ENCODE measurements at regions not wholly inside any gene's neighbourhood (a gene's known extent, or its start where the extent isn't known, plus 50 kb on each side); places are given as distances from the start of the nearest gene placed in this dataset.

DNA sequence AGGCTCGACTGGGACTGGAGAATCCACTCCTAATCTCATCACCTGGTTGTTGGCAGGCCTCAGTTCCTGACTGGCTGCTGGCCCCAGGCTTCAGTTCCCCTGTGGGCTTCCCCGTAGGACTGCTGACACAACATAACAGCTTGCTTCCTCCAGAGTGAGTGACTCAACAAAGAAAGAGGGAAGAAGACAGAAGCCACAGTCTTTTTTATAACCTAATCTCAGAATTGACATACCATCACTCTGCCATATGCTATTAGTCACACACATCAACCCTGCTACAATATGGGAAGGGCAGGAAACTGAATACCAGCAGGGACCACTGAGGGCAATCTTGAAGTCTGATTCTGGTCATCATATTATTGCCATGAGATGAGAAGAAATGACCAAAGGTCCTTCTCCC lies 76.8 kb upstream of the SLC14A2 start:
- DNase-seq (ENCODE audit: low spot score): no peak

DNA sequence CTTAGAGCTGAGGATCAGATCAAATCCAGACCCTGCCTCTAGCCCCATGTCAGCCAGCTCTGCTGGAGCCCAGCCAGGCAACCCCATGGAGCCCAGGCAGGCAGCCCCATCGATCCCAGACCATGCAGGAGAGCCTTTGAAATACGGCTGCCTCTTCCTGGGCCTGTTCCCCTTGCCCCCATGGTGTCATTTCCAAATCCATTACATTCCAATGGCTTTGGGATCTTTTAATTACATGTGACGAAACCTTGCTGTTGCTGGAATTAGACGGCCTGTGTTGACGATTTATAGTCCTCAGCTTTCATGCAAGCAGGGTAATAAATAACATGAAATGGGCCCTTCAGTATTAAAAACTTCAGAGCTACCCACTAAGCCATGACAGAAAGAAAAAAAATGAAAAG lies 75.8 kb upstream of the SLC14A2 start:
- no peak for DNase-seq (ENCODE audit: low spot score)

DNA sequence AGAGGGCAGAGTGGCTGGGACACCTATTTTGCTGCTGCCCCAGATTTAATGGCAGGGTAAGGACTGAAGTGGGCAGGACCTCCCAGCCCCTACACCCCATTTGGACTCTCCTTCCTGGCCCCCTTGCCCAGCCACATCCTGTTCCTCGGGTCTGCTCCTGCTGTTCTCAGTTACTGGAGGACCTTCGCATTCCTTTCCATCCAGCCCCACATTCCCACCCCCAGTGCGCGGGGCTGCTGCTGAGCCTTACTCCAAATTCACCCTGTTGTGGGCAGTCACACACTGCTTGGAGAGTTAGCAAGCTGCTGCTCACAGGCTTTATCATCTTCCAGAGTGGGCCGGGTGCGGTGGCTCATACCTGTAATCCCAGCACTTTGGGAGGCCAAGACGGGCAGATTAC lies 75.2 kb upstream of the SLC14A2 start:
- DNase-seq (ENCODE audit: low spot score): no peak

GRCh38 chr18:45541421-45541820 lies 73.9 kb upstream of the SLC14A2 start:
- DNase-seq (ENCODE audit: low spot score): no peak

DNA sequence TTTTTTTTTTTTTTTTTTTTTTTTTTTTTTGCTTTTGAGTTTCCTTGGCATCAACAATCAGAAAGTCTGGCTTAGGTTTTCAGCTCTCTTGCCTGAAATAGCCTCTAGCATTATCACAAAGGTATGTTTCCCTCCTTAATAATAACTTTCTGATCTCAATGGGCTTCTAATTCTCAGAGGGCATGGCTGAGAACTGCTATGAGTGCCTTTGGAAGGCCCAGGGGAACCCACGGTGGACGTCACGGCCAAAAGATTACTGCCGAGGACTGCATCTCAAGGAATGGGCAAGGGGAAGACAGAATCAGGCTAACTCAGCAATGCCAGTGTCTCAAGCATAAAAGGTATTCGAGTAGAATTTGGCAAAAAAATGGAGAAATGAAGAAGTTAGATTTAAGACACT lies 73.2 kb upstream of the SLC14A2 start:
- DNase-seq (ENCODE audit: low spot score): no peak

DNA sequence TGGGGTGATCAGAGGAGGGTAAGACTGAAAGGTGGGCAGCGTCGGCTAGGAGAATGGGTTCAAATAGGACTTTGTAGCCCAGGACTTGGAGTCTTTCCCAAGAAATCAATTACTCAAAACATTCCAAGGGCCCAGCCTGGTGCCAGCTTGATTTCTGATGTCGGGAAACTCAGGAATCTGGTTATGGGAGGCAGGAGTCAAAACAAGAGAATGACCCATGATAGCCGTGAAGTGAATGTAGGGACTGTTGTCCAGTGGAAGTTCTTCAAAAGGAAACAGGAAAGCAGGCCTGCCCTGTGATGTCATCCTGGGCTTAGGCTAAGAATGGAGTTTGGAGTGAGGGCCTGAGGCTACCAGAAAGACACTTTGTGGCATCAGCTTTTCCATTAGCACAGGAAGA lies 67.4 kb upstream of the SLC14A2 start:
- no peak for DNase-seq (ENCODE audit: low spot score)

DNA sequence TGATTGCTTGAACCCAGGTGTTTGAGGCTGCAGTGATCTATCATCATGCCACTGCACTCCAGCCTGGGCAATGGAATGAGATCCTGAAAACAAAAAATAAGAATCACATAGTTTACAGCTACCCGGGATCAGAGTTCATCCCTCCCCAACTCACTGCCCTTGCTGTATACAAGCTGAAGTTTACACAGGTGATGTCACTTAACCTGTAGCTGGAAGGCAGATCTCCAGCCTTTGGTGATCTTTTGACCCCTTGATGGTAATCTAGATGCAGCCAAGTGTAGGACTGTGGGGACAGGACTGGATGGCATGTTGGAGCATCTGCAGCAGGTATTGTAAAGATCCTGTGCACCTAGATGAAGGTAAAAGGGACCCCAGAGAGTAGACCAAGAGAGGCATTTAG lies 66.7 kb upstream of the SLC14A2 start:
- no peak for DNase-seq (ENCODE audit: low spot score)

- no peak for DNase-seq (ENCODE audit: low spot score)
Measured at GRCh38 chr18:45549290-45549689, 66.0 kb upstream of the SLC14A2 start.

- DNase-seq (ENCODE audit: low spot score): no peak
Measured at GRCh38 chr18:45551142-45551815, 64.0 kb upstream of the SLC14A2 start.

DNA sequence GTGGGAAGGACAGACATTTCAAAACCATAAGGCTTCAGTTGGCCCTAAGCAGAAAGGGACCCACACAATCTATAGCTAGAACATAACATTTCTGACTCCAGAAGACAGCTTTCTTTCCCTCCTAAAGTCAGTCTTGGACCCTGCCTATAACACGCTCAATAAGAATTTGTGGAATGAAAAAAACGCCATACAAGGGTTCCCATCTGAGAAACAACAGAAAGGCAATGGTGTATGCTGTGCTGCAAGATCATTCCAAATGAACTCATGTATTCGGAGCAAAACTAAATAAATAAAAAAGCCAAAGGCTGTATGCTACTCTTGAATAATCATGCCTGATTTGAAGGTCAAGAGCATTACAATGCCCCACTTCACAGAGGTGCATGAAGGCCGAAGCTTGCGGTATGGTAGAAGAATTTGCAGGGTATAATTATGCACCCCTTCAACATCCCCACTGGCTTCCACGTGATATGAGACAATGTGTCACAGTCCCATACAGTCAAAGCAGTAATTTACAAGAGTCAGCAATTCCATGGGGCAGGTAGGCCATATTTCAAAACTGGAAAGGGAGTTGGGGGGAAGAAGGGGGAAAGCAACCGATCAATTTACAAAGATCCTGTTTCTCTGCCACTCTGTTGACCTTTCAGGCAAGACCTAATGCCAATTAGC lies 61.4 kb upstream of the SLC14A2 start:
- no peak for DNase-seq (ENCODE audit: low spot score)

- no peak for DNase-seq (ENCODE audit: low spot score)
Measured at GRCh38 chr18:45554389-45554737, 60.9 kb upstream of the SLC14A2 start.

DNA sequence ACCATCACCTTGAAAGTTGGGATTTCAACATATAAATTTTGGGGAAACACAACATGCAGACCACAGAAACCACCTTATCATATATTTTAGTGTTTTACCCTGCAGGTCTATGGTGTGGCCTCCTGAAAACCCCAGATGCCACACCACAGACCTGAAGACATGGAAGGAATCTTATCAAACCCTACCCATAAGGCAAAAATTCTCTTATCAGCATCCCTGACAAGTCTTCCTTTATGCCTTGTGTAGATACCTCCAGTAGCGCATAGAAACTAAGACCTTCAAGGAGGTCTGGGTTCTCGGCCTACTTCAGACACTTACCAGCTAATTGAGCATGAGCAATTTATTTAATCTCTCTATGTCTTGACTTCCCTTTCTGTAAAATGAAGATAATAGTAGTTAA lies 59.1 kb upstream of the SLC14A2 start:
- DNase-seq (ENCODE audit: low spot score): no peak

DNA sequence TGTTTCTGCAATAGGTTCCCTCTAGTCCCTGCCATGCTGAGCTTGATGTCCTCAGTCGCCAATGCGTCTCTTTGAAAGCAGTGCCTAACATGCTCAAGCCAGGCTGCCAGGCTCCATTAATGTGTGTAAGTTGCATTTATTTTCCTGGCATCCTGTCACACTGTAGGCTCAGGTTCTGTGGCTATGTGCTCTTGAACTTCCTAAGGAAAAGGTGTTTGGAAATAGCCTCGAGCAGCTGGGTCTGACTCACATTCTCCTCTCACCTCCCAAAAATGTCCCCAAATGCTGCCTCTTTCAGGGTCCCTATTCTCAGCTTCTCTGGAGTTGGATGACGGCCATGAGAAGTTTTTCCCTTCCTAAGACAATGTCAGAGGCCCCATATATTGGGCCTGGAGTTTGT lies 58.0 kb upstream of the SLC14A2 start:
- no peak for DNase-seq (ENCODE audit: low spot score)

DNA sequence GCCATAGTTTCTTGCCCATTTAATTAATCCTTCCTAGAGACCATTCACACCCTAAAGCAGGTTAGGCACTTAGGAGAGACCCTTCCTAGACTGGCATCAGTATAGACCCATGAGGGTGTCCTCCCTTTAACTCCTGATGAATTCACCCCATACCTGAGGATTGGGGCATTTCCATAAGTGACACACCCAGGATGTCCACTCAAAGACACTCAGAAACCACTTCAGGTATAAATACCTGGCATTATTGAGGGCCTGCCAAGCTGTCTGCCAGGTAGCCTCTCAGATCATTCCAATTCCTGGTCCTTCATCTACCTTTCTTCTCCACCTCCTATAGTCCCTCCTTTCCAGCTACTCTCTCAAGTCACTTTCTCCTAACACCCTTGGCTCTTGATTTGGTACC lies 57.5 kb upstream of the SLC14A2 start:
- no peak for DNase-seq (ENCODE audit: low spot score)

GRCh38 chr18:45559258-45559657 lies 56.0 kb upstream of the SLC14A2 start:
- no peak for DNase-seq (ENCODE audit: low spot score)

DNA sequence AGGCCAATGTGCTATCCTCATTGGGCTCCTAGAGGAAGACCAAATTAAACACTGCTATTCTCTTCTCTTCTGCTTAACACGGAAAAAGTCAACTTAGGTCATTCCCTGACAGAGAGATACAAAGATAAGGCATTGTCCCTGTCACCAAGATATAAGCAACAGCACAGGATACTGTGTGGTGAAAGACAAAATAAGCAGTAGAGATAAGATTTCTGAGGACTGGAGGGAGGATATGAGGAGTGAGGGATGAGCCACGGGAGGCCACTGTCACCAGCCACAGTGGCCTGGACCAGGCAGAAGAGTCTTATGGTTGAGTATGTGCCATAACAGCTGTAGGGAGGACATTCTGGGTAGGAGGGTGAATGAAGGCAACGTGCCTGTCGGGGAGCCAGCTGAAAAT lies 54.4 kb upstream of the SLC14A2 start:
- no peak for DNase-seq (ENCODE audit: low spot score)

DNA sequence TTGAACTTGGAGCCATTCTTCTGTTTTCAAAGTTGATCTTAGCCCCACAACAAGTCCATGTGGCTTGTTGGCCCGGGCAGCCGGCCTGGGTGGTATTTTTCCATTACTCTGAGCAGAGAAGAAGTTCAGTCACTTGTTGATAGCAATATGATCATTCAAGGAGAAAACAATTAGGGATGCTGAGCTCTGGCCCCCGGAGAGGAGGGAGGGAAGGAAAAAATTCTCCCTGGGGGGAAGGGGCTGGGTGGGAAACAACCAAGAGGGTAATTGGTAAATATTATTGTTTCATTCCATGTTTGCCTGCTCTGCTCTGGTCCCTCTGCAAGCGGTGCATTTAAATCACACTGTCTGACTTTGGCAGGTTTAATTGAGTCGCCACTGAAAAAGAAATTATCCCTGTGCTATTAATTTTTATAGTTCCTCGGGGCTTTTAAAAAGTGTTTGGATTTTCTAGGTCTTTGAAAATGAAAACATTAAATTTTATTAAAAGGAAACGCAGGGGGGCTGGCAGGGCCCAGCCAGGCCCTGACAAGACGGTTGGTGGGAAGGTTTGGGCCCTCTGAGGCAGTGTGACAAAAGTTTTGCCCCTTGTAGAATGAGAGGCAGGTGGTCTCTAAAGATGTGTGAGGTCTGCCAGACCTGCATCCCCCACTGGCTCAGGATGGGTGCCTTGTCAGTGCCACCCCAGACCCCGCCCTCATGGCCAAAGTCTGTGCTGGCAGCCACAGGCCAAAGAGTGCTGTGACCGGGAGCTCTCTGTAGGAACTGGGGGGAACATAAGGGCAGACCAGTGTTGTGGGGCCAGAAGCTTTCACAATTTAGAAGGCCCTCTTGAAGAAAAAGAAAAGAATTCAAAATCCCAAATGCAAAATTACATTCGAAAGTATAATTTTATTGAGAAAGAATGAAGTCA lies 52.5 kb upstream of the SLC14A2 start:
- no peak for DNase-seq (ENCODE audit: low spot score)

DNA sequence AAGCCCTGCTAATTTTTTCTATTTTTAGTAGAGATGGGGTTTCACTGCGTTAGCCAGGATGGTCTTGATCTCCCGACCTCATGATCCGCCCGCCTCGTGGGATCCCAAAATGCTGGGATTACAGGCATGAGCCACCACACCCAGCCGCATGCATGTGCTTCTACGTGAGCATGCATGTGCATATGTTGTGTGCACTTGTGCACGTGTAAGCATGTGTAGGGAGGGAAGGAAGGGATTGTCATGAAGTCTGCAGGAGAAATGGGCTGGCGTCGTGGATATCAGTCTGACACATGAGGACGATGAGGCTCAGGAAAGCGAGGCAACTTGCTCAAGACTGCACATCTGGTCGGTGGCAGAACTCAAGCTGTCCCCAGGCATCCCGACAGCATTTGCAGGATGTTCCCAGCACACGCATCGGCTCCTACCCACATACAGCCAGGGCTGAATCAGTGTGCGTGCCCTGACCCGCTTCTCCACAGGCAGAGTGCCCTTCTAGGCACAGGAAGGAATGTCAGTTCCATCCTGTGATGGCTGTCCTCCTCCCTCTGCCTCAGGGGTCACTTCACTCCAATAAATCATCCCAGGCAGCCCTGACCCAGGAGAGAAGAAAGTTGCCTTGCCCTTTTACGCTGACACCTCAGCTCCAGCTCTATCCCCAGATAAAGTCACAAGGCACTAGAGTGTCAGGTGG lies 49.9 kb upstream of the SLC14A2 start:
- DNase-seq (ENCODE audit: low spot score): no peak

Measured in COLO829 (cell line).